B cell (primary cell): ENCODE measurements at regions not wholly inside any gene's neighbourhood (a gene's known extent, or its start where the extent isn't known, plus 50 kb on each side); places are given as distances from the start of the nearest gene placed in this dataset.
"Not testable (repeated sequence)": the region's sequence is repeated elsewhere in the genome, so short reads cannot be mapped to it uniquely, and the experiment has no call there.

ENCODE experiments used
- ATAC-seq: fragments of 200-7000 bp; cut with Tn5 transposase; one replicate; pipeline ENCODE4 v1.10.0; 2021; ENCODE audit warnings: low read depth, mild to moderate bottlenecking, moderate number of reproducible peaks, moderate library complexity
- CTCF ChIA-PET: fragments of 350-600 bp; sonication (Branson Sonifier 250); formaldehyde crosslinking; loops from one replicate; lab custom pipeline; 2021; ENCODE audit warnings: antibody characterized with exemption, inconsistent platforms; lab: Charles Lee
- POLR2A ChIA-PET: fragments of 350-600 bp; sonication (Branson Sonifier 250); formaldehyde crosslinking; loops from one replicate; lab custom pipeline; 2021; ENCODE audit warnings: antibody characterized with exemption; lab: Charles Lee
- DNase-seq: peaks from one replicate; pipeline ENCODE4 v3.0.0; 2013
- H2AFZ ChIP-seq: 2 replicates; pipeline ENCODE4 v1.6.1; 2012; ENCODE audit warnings: mild to moderate bottlenecking, low read depth, low read length; ENCODE audit not compliant: insufficient read depth, poor library complexity, severe bottlenecking
- H3K27ac ChIP-seq, 2 donors: 1 replicate in 1 of 2; 2 replicates in 1 of 2; pipeline ENCODE4 v1.5.1; 2012 to 2013; ENCODE audit warnings: low read length in 2 of 2, mild to moderate bottlenecking in 2 of 2, moderate library complexity in 1 of 2
- H3K27me3 ChIP-seq, 4 experiments: fragments of 200-600 bp in 1 of 4; sonication (generic) in 1 of 4; replicated peaks in 1 of 4; 1 replicate in 2 of 4; 2 replicates in 2 of 4; pipeline versions ENCODE4 v1.6.1 to v1.7.0; 2013 to 2016; ENCODE audit warnings: low read length in 3 of 4, mild to moderate bottlenecking in 2 of 4, mixed read lengths in 1 of 4, moderate library complexity in 1 of 4; ENCODE audit not compliant: insufficient read depth in 4 of 4, control insufficient read depth in 3 of 4; ENCODE audit errors: control extremely low read depth in 1 of 4
- H3K36me3 ChIP-seq, 2 experiments: replicated peaks in 1 of 2; 1 replicate in 1 of 2; 2 replicates in 1 of 2; pipeline versions ENCODE4 v1.6.1 to v1.7.1; 2013; ENCODE audit warnings: low read length in 1 of 2; ENCODE audit not compliant: insufficient read depth in 2 of 2, control insufficient read depth in 1 of 2; ENCODE audit errors: control extremely low read depth in 1 of 2, extremely low read depth in 1 of 2
- H3K4me1 ChIP-seq, 2 donors: fragments of 200-600 bp in 1 of 2; sonication (generic) in 1 of 2; 1 replicate in 1 of 2; 2 replicates in 1 of 2; pipeline versions ENCODE4 v1.5.1 to v1.6.1; 2013 to 2017; ENCODE audit warnings: low read length in 2 of 2; ENCODE audit not compliant: control insufficient read depth in 2 of 2, insufficient read depth in 2 of 2
- H3K4me2 ChIP-seq: replicated peaks from 2 replicates; pipeline ENCODE3; 2012; ENCODE audit warnings: mild to moderate bottlenecking, low read depth, low read length; ENCODE audit not compliant: poor library complexity, severe bottlenecking
- H3K4me3 ChIP-seq, 5 experiments: fragments of 200-600 bp in 1 of 5; sonication (generic) in 1 of 5; 1 replicate in 3 of 5; 2 replicates in 2 of 5; pipeline versions ENCODE4 v1.5.1 to v1.7.0; 2011 to 2016; ENCODE audit warnings: low read length in 4 of 5, mild to moderate bottlenecking in 4 of 5, low read depth in 2 of 5, control low read depth in 1 of 5, moderate library complexity in 1 of 5; ENCODE audit not compliant: insufficient read depth in 1 of 5; ENCODE audit errors: control extremely low read depth in 1 of 5, extremely low read depth in 1 of 5
- H3K79me2 ChIP-seq: fragments of 200-600 bp; sonication (generic); one replicate; pipeline ENCODE4 v1.6.0; 2016; ENCODE audit warnings: low read length; ENCODE audit not compliant: control insufficient read depth, insufficient read depth
- H3K9ac ChIP-seq: fragments of 200-600 bp; sonication (generic); 2 replicates; pipeline ENCODE4 v1.6.1; 2017; ENCODE audit warnings: mild to moderate bottlenecking, low read length, moderate library complexity
- H3K9me3 ChIP-seq, 3 donors: one replicate each; pipeline versions ENCODE4 v1.6.1 to v1.7.1; 2013; ENCODE audit warnings: low read length in 2 of 3; ENCODE audit not compliant: control insufficient read depth in 2 of 3, insufficient read depth in 1 of 3; ENCODE audit errors: control extremely low read depth in 1 of 3
- H4K20me1 ChIP-seq: 2 replicates; pipeline ENCODE4 v1.6.0; 2012; ENCODE audit warnings: mild to moderate bottlenecking, low read length; ENCODE audit not compliant: insufficient read depth, control insufficient read depth, poor library complexity, severe bottlenecking
- H3K27ac Mint-ChIP-seq: one replicate; pipeline ENCODE4 v1.8.0; 2021; ENCODE audit warnings: mixed read lengths
- H3K27me3 Mint-ChIP-seq: one replicate; pipeline ENCODE4 v1.8.0; 2021; ENCODE audit warnings: mixed read lengths
- H3K4me1 Mint-ChIP-seq: one replicate; pipeline ENCODE4 v1.8.0; 2021; ENCODE audit warnings: mixed read lengths
- H3K4me3 Mint-ChIP-seq: one replicate; pipeline ENCODE4 v1.8.0; 2021; ENCODE audit warnings: mixed read lengths
- H3K9me3 Mint-ChIP-seq: one replicate; pipeline ENCODE4 v1.8.0; 2022; ENCODE audit warnings: mixed read lengths; ENCODE audit not compliant: insufficient read depth
- EZH2 ChIP-seq: IDR thresholded peaks from 2 replicates; pipeline ENCODE4 v1.6.1; 2012; ENCODE audit warnings: borderline replicate concordance, low read depth, mild to moderate bottlenecking, moderate library complexity, low read length; ENCODE audit not compliant: insufficient read depth, poor library complexity, severe bottlenecking
- WGBS: methylation state at CpG from one replicate; pipeline ENCODE4 v1.1.5; 2013; ENCODE audit warnings: missing lambda C conversion rate; ENCODE audit not compliant: insufficient coverage; 5-methylcytosine and 5-hydroxymethylcytosine counted together
- intact Hi-C: fragments of 100-400 bp; cut with micrococcal nuclease; formaldehyde crosslinking; loops from one replicate; pipeline ENCODE4 v1.10.0; 2022
- TF ChIP-seq, protein P1 (sequence below): fragments of 200-600 bp; IDR thresholded peaks from one replicate; pipeline ENCODE4 v1.8.0; 2022; ENCODE audit warnings: antibody characterized with exemption, mild to moderate bottlenecking

DNA sequence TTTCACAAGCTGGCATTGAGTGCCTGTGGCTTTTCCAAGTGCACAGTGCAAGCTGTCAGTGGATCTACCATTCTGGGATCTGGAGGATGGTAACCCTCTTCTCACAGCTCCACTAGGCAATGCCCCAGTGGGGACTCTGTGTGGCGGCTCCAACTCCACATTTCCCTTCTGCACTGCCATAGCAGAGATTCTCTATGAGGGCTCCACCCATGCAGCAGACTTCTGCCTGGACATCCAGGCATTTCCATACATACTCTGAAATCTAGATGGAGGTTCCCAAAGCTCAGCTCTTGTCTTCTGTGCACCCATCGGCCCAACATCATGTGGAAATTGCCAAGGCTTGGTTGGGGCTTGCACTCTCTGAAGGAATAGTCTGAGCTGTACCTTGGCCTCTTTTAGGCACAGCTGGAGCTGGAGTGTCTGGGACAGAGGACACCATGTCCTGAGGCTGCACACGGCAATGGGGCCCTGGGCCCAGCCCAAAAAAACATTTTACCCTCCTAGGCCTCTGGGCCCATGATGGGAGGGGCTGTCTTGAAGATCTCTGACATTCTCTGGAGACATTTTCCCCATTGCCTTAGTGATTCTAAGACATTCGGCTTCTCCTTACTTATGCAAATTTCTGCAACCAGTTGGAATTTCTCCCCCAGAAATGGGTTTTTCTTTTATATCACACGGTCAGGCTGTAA is 313.3 kb upstream of the SFSWAP start:
- H3K27me3 Mint-ChIP-seq, result no peaks in the 10 kb centered on the region
- intact Hi-C loops, result no loop called here
- TF ChIP-seq, protein P1, sequence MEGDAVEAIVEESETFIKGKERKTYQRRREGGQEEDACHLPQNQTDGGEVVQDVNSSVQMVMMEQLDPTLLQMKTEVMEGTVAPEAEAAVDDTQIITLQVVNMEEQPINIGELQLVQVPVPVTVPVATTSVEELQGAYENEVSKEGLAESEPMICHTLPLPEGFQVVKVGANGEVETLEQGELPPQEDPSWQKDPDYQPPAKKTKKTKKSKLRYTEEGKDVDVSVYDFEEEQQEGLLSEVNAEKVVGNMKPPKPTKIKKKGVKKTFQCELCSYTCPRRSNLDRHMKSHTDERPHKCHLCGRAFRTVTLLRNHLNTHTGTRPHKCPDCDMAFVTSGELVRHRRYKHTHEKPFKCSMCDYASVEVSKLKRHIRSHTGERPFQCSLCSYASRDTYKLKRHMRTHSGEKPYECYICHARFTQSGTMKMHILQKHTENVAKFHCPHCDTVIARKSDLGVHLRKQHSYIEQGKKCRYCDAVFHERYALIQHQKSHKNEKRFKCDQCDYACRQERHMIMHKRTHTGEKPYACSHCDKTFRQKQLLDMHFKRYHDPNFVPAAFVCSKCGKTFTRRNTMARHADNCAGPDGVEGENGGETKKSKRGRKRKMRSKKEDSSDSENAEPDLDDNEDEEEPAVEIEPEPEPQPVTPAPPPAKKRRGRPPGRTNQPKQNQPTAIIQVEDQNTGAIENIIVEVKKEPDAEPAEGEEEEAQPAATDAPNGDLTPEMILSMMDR, result no peak
- no peak for TF ChIP-seq EZH2
- H3K9me3 ChIP-seq, result peaks cover 0 to 19% (median 14%) of the 10 kb centered on the region in 3 donors
- H3K27ac ChIP-seq, result no peak overlapping the region
- H3K36me3 ChIP-seq, result no peaks in the 10 kb centered on the region
- H3K4me1 ChIP-seq, result no peaks in the 10 kb centered on the region
- H3K27me3 ChIP-seq, result no peaks in the 10 kb centered on the region
- H3K9ac ChIP-seq, result no peak overlapping the region
- no peak for DNase-seq
- no peaks in the 10 kb centered on the region for H4K20me1 ChIP-seq
- no peak overlapping the region for H3K4me2 ChIP-seq
- no peak overlapping the region for H3K27ac Mint-ChIP-seq
- H3K79me2 ChIP-seq, result no peaks in the 10 kb centered on the region
- no peak overlapping the region for H3K4me3 ChIP-seq
- ChIA-PET POLR2A (no interaction called here), CTCF (no interaction called here)
- no peak overlapping the region for H2AFZ ChIP-seq
- H3K4me1 Mint-ChIP-seq, result no peaks in the 10 kb centered on the region
- ATAC-seq, result no peak
- WGBS, result 70% methylated on average over 4 of the region's 5 CpGs
- peaks cover 17% of the 10 kb centered on the region for H3K9me3 Mint-ChIP-seq
- no peak overlapping the region for H3K4me3 Mint-ChIP-seq

DNA sequence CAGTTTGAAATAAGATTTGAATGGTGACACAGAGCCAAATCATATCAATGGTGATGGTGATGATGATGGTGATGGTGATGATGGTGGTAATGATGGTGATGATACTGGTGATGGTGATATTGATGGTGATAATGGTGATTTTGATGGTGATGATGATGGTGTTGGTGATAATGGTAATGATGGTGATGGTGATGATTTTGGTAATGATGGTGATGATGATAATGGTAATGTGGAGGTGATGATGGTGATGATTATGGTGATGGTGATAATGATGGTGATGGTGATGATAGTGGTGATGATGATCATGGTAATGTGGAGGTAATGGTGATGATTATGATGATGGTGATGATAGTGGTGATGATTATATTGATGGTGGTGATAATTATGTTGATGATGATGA is 311.9 kb upstream of the SFSWAP start:
- DNase-seq (no peak), ATAC-seq (no peak)
- no peaks in the 10 kb centered on the region for H3K4me1 ChIP-seq
- H3K4me3 ChIP-seq, result no peak overlapping the region
- intact Hi-C loops, result no loop called here
- no peaks in the 10 kb centered on the region for H3K79me2 ChIP-seq
- H3K4me2 ChIP-seq, result no peak overlapping the region
- no peak overlapping the region for H2AFZ ChIP-seq
- Mint-ChIP-seq H3K27ac (no peak overlapping the region), H3K27me3 (no peaks in the 10 kb centered on the region), H3K4me3 (no peak overlapping the region), H3K9me3 (peaks cover 17% of the 10 kb centered on the region), H3K4me1 (no peaks in the 10 kb centered on the region)
- H3K27ac ChIP-seq, result no peak overlapping the region
- H3K9ac ChIP-seq, result no peak overlapping the region
- no peaks in the 10 kb centered on the region for H3K36me3 ChIP-seq
- H3K27me3 ChIP-seq, result no peaks in the 10 kb centered on the region
- ChIA-PET POLR2A (no interaction called here), CTCF (no interaction called here)
- H3K9me3 ChIP-seq, result peaks cover 0 to 23% (median 14%) of the 10 kb centered on the region in 3 donors
- TF ChIP-seq, protein P1, result no peak
- TF ChIP-seq EZH2, result no peak
- H4K20me1 ChIP-seq, result no peaks in the 10 kb centered on the region

DNA sequence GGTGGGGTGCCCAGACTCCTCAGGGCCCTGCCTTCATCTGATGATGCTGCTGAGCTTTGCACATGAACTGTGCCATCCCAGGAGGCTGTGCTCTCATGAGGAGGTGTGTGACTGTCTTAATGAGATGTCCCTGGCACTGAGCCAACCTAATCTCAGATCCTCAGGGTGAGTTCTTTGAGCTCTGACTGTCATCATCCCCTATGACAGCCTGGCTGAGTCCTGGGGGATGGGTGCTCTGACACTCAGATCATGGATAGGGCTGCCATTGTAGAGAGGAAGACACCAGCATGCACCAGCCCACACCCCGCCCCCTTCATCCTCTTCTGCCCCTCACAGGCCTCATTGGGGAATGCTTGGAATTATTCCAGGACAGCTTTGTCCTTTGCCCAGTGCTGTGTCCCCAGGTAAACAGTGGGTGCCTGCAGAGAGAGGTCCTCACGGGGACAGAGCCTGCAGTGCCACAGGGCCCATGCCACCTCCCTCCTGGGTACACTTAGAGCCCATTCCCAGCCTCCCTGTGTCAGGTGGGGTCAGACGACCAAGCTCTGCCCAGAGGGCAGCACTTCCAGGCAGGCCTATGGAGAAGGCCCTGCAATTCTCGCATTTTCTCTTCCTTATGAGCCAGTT is 310.1 kb upstream of the SFSWAP start:
- H3K27me3 Mint-ChIP-seq, H3K27me3 ChIP-seq, H3K27ac Mint-ChIP-seq, H3K27ac ChIP-seq, H3K9ac ChIP-seq, H2AFZ ChIP-seq, CTCF ChIA-PET, H3K4me1 ChIP-seq, DNase-seq, H3K4me3 Mint-ChIP-seq, H3K4me2 ChIP-seq, H3K4me1 Mint-ChIP-seq, H3K36me3 ChIP-seq, ATAC-seq, POLR2A ChIA-PET, intact Hi-C loops, H3K4me3 ChIP-seq, H4K20me1 ChIP-seq, H3K79me2 ChIP-seq: not testable (repeated sequence)
- 90% methylated on average over 1 of the region's 4 CpGs for WGBS
- peaks cover 0 to 20% (median 14%) of the 10 kb centered on the region in 3 donors for H3K9me3 ChIP-seq
- peaks cover 17% of the 10 kb centered on the region for H3K9me3 Mint-ChIP-seq
